Hepatocyte (in vitro differentiated cells): ENCODE measurements at regions not wholly inside any gene's neighbourhood (a gene's known extent, or its start where the extent isn't known, plus 50 kb on each side); places are given as distances from the start of the nearest gene placed in this dataset.

Source experiments
- CTCF ChIP-seq: fragments of 200-600 bp; sonication (generic); IDR thresholded peaks from 2 replicates; pipeline ENCODE4 v1.5.1; 2016; ENCODE audit warnings: antibody characterized with exemption, mild to moderate bottlenecking; ENCODE audit not compliant: poor library complexity
- EZH2phosphoT487 ChIP-seq: fragments of 200-600 bp; sonication (generic); IDR thresholded peaks from one replicate; pipeline ENCODE4 v1.6.1; 2018; ENCODE audit warnings: antibody characterized with exemption, mild to moderate bottlenecking, low read depth, moderate library complexity; ENCODE audit not compliant: unreplicated experiment, severe bottlenecking

- TF ChIP-seq CTCF (no peak), EZH2phosphoT487 (no peak)
These were observed 644.4 kb downstream of the ADGRL2 start for GRCh38 chr1:82445132-82445531.
